ENCODE measurements at regions not wholly inside any gene's neighbourhood (a gene's known extent, or its start where the extent isn't known, plus 50 kb on each side); places are given as distances from the start of the nearest gene placed in this dataset.

DNA sequence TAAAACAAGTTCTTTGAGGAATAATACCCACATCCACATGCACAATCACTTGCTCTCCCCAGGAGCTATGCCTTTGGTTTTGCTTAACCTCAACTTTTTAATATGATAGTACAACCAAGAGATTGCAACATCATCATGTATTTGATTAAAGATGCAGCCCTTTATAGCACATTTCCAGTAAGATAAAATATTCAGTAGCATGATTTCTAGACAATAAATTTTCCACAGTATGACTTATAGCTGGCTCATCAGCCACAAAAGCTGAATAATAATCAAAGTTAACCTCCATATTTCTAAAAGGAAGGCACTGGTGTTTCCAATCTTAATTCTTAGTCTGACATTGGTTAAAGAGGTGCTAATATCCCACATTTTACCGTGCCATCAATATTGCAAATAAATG lies 622.5 kb downstream of the TBL1XR1 start:
- TF ChIP-seq POLR2AphosphoS5 (IDR thresholded peaks at IDR 0.05; ENCODE audit: low read depth, low read length): no peak
- TF ChIP-seq POLR2A (IDR thresholded peaks at IDR 0.05; ENCODE audit: low read depth, low read length): no peak
- TF ChIP-seq TAF1 (IDR thresholded peaks at IDR 0.05; ENCODE audit: low read depth, low read length): no peak
- TF ChIP-seq PAX5 (IDR thresholded peaks at IDR 0.05; ENCODE audit: insufficient read depth, low read length, severe bottlenecking): no peak

Data from GM12891 (cell line).